T-helper 2 cell treated with Interferon-gamma antibody and Interleukin-4, amounts not matched to agents 100 ng/mL and 5 ng/mL, for 36 hours (primary cell): ENCODE measurements at regions not wholly inside any gene's neighbourhood (a gene's known extent, or its start where the extent isn't known, plus 50 kb on each side); places are given as distances from the start of the nearest gene placed in this dataset.

Source experiments
- intact Hi-C: fragments of 100-400 bp; cut with micrococcal nuclease; formaldehyde crosslinking; loops from one replicate; pipeline ENCODE4 v1.15.1; 2023

DNA sequence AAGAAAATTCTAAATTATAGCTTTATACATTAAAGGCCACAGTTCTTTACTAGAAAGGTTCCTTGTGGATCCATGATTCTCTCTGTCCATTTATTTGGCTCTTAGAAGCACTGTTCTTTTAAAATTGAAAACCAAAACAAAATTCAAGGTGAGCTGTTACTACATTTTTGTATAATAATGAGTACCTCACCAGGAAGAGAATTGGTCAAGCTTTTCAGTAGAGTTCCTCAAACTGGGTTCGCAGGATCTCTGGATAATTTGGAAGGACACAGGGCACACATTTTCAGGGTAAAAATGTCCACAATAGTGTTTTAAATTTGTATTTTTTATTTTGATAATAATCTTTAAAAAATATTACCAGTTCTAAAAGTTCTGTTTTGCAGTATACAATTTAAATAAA lies 93.0 kb downstream of the PPP1R3A start:
- intact Hi-C loops = no loop called here

- intact Hi-C loops = no loop called here
Measured at GRCh38 chr7:113824117-113824823, 94.5 kb downstream of the PPP1R3A start.

DNA sequence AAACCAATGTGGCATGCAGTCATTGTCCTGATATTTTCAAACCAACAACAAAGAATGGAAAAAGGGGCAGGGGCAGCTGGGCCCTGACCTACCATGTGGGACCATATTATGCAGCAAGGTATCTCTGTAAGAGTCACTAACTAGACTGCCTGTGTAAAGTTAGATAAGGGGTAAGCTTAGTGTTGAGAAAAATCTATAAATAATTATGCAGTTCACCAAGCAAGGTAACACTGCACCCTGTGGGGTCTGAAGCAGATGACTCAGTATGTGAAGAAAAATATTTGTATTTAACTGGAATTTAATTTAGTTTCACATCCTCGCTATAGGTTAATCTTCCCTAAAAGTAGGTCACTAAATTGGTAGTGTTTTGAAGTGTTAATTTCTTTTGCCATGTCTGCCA lies 99.3 kb downstream of the PPP1R3A start:
- intact Hi-C loops = no loop called here

DNA sequence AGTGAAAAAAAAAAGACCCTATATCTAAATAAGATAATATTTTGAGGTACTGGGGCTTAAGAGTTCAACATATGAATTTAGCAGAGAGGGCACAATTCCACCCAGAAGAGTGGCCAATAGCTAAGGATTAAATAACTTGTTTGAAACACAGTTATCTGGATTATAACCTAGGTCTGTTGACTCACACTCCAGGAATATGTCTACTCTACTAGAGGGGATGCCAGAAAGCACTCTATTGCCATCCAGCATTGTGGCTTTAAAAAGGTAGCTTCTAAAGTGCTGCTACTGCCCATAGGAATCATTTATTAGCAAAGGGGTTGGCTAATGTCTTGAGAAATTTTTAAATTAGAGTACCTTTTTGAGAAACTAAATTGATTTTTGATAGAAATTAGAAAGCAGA lies 102.2 kb downstream of the PPP1R3A start:
- intact Hi-C loops = no loop called here

GRCh38 chr7:113813471-113813870 lies 105.3 kb downstream of the PPP1R3A start:
- intact Hi-C loops = no loop called here

DNA sequence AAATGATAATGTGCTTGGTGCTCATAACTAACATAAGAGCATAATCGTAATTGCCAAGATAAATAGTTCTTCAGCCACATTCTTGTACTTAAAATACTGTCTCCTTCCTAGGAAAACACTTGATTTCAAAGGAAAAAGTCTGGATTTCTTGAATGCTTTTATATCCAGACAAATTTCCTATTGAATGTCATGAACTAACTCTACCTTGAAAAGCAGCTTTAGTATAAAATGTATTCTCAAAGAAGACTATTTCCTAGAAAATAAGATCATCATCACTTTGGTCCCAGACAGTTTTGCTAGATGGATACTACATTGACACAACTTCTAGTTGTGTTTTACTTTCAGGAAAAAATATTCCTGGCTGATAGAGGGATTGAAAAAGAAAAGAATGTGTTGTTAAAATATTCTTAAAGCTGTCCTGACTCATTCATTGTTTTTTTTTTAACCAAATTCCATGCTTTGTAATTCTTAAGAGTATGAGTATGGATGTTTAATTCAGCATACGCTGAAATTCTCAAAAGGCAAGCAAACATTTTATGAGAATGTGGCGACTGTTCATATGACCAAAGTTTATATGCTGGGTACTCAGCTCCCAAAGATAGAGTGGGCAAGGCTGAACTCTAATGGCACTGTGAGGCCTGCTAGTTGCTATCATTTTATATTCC lies 106.1 kb downstream of the PPP1R3A start:
- intact Hi-C loops = no loop called here

DNA sequence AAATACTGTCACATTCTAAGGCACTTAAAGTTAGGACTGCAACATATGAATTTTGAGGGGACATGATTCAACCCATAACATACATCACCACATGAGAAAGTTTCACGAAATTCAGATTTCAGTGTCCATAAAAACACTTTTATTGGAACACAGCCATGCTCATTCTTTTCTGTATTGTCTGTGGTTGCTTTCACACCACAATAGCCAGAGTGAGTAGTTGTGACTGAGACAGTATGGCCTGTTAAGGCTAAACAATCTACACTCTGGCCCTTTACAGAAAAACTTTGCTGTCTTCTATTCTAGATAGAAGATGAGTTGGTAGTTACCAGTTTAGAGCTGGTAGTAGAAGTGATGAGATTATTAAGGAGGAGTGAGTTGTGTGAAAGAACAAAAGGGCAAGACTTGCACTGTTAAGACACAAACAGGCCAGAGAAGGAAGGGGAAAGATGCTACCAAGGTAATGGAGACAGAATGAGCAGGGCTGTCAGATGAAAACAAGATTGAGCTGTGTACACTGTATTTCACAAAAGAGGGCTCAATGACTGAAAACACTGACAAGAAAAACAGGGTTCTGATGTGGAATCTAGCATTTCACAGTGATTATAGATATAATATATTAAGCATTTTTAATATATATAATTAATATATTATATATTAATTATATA lies 108.6 kb downstream of the PPP1R3A start:
- intact Hi-C loops = no loop called here

DNA sequence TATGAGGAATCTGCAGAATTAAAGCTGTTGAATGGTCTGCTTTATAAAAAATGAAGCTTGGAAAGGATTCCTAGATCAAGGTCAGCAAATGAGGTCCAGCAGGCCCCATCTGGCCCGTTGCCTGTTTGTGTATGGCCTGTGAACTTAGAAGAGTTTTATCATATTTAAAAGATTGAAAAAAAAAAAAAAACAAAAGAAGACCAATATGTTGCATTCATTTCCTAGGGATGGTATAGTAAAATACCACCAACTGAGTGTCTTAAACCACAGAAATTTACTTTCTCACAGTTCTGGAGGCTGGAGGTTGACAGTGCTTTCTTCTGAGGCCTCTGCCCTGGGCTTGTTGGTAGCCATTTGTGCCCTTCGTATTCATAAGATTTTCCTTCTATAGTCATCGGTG lies 109.2 kb downstream of the PPP1R3A start:
- intact Hi-C loops = no loop called here

DNA sequence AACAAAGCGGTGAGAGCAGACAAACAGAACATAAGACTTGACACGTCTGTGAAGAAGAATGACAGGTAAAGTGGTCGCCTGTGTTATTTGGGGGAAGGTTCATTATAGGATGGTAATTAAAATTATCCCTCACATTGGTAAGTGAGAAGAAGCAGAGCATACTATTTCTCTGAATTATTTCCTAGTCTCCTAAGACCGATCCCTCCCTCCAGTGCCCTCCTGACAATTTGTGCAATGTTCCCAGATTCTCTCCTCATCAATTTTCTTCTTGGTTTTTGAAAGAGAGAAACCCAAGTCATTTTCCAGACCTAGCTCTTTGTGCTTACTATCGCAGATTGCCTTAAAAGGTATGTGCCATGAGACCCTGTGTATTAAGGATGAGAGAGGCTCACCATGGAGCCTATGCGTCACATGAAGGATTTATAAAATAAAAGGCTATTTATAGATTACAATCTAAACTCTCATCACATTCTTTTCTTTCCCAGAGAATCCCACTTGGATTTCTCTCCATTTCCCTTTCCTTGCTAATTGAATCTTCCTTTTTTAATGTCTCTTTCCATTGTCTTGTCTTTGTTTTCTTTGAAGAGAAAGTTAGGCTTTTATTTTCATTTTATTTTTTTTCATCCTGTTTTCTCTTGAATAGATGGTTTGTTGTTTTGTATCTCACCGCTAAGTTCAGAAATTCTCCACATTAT lies 112.0 kb downstream of the PPP1R3A start:
- intact Hi-C loops = no loop called here

DNA sequence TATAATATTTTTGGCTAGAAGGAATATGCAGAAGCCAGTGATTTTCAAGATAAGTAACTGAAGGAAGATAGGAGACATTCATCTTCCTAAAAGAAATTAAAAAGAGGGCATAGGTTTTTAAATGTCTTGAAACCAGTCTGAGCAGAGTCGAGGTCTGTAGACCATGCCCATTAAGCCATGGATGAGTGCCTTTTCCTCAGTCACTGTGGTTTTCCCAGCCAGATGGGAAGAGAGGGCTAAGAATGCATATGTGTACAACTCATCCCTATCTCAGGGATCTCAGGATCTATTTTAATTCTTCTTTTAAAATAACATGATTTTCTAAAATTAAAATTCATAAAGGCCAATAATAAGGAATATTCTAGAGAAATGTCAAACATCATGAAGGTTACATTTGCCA lies 112.8 kb downstream of the PPP1R3A start:
- intact Hi-C loops = no loop called here

GRCh38 chr7:113804475-113805095 lies 114.2 kb downstream of the PPP1R3A start:
- intact Hi-C loops = no loop called here

DNA sequence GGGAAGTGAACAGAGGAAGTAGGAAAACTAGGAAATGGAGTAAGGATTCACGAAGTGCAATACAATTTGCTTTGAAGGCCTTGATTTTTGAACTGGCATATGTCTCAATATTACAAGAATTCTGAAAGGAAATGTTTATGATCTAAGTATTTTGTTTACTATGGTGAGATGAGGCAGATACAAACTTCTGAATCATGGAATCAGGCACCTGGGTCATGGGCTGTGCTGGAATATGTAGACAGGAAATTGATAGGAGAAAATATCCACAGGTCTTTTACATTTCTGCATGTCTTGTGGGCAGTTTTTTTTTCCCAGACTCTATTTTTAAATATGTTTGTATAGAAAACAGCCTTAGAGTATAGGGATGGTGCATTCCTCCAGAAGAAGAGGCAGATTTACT lies 117.1 kb downstream of the PPP1R3A start:
- intact Hi-C loops = no loop called here

DNA sequence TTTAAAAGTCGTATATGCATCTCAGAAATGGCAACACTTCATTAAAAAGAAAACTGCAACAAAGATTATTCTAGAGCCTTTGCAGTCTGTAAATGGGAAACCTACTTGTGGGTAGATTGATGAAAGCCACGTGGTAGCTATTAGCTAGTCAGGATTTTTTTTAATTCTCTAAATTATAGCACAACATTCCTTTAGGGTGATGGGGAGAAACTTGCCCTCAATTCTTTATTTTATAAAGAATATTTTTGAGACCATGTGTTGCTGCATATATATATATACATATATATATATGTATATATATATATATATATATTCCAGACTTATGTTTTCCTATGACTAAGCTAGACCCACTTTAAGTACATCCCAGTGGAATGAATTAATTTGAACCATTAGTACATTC lies 118.0 kb downstream of the PPP1R3A start:
- intact Hi-C loops = no loop called here

- intact Hi-C loops = no loop called here
Measured at GRCh38 chr7:113799896-113800295, 118.9 kb downstream of the PPP1R3A start.

- intact Hi-C loops = no loop called here
Measured at GRCh38 chr7:113797420-113798010, 121.3 kb downstream of the PPP1R3A start.

GRCh38 chr7:113796557-113796956 lies 122.3 kb downstream of the PPP1R3A start:
- intact Hi-C loops = no loop called here

- intact Hi-C loops = no loop called here
Measured at GRCh38 chr7:113794573-113794972, 124.2 kb downstream of the PPP1R3A start.

DNA sequence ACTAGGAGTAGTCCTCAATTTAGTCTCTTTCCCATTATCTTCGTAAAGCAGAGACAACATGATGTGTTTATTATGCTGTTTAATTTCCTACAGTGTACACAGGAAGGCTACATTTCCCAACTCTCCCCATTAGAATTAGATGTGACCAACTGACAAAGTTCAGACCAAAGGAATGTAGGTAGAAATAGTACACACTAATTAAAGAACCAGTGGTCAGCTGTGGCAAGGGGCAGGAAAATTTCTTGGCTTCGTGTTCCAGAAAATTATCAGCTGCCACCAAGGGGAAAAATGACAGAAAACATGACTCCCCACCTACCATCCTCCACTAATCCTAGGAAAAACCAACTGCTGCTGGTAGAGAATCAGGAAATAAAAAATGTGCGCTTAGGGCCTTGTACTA lies 125.6 kb downstream of the PPP1R3A start:
- intact Hi-C loops = no loop called here

GRCh38 chr7:113790025-113790424 lies 128.8 kb downstream of the PPP1R3A start:
- intact Hi-C loops = no loop called here

GRCh38 chr7:113787106-113787505 lies 131.7 kb downstream of the PPP1R3A start:
- intact Hi-C loops = no loop called here

- intact Hi-C loops = no loop called here
Measured at GRCh38 chr7:113784956-113785355, 133.9 kb downstream of the PPP1R3A start.
